HG03571 (cell line): ENCODE measurements at regions not wholly inside any gene's neighbourhood (a gene's known extent, or its start where the extent isn't known, plus 50 kb on each side); places are given as distances from the start of the nearest gene placed in this dataset.
"Not testable (repeated sequence)": the region's sequence is repeated elsewhere in the genome, so short reads cannot be mapped to it uniquely, and the experiment has no call there.

Source experiments
- ATAC-seq: cut with Tn5 transposase; IDR thresholded peaks from one replicate; pipeline ENCODE4 v1.9.1; 2021; ENCODE audit not compliant: unreplicated experiment

DNA sequence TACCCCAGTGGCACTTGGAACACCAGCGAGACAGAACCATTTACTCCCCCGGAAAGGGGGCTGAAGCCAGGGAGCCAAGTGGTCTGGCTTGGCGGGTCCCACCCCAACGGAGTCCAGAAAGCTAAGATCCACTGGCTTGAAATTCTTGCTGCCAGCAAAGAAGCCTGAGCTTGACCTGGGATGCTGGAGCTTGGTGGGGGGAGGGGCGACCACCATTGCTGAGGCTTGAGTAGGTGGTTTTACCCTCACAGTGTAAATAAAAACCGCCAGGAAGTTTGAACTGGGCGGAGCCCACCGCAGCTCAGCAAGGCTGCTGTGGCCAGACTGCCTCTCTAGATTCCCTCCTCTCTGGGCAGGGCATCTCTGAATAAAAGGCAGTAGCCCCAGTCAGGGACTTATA lies 62.8 kb downstream of the RPS24 start:
- not testable (repeated sequence) for ATAC-seq

DNA sequence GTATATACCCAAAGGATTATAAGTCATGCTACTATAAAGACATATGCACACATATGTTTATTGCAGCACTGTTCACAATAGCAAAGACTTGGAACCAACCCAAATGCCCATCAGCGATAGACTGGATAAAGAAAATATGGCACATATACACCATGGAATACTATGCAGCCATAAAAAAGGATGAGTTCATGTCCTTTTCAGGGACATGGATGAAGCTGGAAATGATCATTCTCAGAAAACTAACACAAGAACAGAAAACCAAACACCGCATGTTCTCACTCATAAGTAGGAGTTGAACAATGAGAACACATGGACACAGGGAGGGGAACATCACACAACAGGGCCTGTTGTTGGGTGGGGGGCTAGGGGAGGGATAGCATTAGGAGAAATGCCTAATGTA lies 68.9 kb downstream of the RPS24 start:
- ATAC-seq, result not testable (repeated sequence)

DNA sequence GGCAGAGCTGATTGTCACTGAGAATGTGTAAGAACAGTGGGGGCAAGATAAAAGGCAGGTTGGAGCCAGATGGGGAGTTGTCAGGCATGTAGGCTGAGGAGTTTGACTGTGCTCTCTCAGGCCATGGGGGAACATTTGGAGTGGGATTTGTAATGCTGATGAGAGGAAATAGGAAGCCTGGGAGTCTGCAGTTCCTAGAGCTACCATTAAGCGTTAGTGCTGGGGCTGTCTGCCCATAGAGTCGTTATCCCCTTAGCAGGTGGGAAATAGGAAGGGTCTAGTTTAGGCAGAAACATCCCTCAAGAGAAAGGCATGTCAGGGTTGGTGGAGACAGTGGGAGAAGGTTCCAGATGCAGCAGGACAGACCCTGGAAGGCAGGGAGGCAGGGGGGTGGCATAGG lies 75.5 kb downstream of the RPS24 start:
- ATAC-seq, result no peak

DNA sequence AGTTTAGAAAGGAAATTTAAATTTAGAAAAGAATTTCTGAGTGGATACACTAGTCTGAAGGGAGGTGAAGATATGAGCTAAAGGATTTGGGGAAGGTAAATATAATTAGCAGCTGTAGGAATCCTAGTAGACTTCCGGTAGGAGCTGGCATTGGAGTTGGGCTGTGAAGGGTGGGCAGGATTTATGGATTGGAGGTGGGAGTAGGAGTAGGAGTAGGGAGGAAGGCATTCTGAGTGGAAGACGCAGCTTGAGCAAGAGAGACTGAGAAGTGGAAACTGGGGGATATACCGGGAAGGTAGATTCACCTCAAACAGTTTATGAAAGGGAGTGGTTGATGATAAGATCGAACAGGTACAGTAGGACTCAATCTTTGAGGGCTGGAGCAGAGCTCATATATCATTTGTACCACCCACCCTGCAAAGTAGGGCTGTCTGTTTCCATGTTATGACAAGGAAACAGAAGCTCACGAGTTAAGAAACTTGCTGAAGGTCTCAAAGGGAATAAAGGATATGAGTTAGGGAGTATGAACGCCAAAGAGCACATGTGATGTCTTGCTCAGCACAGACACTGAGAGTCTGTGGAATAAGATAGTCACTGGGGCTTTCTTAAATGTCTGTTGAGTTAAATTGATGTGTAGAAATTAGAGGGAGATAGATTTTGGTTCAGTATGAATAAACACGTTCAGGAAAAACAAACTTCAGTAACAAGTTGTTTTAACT lies 81.6 kb downstream of the RPS24 start:
- no peak for ATAC-seq

DNA sequence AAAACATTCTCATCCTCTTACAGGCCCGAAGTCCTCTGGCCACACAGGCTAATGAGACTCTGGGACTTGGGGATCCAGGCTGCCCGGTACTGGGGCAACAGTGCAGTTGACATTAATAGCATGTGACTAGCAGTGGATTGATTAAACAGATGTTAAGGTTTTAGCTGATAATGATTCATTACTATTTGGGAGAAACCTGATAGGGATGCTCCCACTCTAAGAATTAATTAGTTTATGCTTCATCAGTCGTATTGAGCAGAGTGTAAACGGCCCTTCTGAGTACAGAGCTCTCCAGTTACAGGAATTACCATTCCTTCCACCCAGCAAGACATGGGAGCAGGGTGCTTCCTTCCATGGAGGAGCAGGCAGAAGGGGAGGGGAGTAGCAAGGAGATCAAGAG lies 82.7 kb downstream of the RPS24 start:
- no peak for ATAC-seq

DNA sequence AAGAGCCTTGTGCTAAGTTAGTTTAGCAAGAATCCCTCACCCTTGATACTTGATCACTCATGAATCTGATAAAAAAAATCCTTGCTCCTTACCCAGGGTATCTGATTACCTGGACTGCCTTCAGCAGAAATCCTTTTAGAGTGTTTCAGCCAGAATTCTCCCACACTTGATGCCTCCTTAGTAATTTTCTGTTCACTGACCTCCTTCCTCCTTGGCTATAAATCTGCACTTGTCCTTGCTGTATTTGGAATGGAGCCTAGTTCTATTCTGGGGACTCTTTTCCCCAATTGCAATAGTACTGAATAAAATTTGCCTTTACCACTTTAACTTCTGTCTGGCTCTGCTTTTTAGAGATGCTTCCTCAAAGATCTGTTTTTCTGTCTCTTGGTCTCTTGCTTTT lies 84.9 kb downstream of the RPS24 start:
- no peak for ATAC-seq

DNA sequence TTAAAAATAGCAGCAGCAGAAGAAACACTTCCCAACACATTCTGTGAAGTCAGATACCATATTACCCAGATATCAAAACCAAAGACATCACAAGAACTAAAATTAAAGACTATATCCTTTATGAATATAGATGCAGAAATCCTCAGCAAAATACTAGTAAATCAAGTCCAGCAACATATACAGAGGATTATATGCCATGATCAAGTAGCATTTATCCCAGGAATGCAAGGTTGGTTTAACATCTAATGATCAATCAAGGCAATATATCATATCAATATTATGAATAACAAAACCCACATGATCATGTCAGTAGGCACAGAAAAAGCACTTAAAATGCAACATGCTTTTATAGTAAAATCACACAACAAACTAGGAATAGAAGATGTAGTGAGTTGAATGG lies 88.1 kb downstream of the RPS24 start:
- no peak for ATAC-seq

DNA sequence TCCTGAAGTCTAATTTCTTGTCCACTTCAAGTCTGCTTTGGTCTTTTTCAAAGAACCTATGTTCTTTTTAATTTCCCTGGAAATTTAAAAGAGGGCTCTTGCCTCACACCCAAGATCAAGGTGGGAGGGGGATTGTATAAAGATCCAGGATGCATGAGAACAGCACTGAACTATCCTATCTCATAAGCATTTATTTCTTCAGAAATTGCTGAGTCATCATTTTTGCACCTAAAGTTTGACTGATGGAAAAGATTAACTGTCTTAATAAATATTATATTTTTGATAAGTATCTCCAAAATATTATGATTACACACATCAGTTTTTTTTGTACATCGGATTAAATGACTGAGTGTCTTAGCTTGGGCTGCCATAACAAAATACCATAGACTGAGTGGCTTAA lies 90.5 kb downstream of the RPS24 start:
- no peak for ATAC-seq

DNA sequence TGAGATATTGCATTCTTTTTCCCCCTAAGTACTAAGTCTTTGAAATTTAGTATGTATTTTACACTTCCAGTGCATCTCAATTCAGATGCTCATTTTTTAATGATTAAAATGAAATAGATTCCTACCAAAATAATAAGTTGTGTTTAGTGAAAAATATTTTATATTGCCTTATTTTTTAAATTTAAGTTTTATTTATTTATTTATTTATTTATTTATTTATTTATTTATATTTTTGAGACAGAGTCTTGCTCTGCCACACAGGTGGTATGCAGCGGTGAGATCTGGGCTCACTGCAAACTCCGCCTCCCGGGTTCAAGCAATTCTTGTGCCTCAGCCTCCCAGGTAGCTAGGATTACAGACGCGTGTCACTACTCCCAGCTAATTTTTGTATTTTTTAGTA lies 95.5 kb downstream of the RPS24 start:
- no peak for ATAC-seq

DNA sequence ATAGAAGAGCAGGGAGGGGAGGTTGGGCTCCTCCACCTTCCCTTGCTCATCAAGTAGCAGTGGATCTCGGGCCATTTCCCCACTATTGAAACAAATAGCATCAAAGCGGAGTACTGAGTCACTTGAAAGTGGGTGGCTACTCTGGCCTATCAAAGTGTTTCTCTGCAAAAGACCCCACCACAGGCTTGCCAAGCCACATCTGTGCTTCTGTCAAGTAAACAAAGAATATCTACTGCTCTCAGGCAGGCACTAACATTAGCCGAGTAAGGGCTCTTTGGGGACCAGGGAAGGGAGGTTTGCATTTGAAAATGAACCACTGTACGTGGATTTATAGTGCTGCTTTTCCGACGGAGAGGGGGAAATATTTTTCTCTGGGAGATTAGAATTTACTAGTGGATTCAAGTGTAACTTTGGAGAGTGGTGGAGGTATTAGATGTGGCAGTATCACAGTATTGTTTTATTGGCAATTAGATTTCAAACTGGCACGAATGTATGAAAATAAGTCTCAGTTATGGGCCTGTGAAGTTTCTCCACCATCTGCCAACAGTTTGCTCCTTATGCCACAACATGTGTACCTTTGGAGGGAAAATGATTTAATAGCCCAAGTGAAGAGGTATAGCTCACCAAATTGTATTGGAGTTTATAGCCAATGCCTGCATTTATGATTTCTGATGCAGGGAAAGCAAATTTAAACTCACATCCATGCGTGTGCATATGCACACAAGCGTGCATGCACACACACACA lies 97.5 kb downstream of the RPS24 start:
- ATAC-seq, result no peak

DNA sequence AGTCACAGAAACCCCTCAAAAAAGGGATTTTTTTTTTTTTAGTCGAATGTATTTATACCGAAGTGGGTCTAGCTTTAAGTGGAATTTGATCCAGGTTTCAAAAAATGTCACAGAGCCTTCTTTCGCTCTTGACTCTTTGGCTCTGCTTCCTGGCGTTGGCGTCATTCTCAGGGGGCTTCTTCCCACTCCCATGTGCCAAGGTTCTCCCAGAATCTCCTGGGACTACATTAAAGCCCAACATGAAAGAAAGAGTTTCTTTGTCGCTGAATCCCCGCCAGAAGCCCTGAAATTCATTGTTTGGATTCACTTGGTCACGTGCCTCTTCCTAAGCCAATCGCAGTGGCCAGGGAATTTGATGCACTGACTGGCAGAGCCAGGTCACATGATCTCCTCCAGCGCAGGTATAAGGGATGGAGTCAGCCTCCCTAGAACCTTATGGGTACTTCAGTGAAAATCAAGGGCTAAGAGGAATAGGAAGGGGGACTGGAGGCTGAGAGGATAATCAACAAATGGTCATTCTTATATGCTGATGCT lies 101.2 kb downstream of the RPS24 start:
- ATAC-seq, result no peak

DNA sequence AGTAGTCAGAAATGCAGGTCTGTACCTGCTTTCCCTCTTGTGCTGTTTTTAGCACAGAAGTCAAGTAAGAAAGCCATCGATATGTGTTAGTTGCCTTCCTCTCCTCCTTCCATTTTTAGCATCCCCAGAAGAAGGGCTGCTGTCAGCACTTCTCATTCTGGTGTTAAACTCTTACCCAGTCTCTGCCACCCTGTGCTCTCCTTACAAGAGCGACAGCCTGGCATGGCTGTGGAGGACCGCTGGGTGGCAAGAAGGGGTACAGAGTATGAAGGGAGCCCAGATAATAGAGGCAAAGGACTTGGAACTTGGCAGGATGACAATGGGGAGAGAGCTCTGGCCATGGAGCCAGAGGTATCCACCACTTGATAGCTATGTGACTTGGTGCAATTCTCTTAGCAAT lies 103.5 kb downstream of the RPS24 start:
- ATAC-seq, result no peak

DNA sequence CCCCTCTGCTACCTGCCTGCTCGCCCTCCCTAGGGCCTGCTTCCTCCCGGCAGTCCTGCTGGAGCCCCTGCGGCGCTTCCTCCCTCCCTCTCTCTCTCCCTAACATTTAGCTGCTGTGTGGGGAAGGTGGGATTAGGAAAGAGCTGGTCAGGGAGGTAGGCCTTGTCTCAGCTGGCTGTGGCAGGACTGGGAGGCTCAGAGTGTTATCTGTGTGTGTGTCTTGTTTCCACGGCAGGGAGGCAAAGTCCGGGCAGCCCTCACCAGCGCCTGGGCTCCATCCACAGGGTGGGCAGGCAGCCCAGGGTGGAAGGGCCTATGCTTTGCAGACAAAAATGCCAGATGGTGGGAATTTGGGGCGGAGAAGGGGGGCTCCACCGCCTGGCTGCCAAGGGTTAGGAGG lies 105.7 kb downstream of the RPS24 start:
- ATAC-seq, result no peak

DNA sequence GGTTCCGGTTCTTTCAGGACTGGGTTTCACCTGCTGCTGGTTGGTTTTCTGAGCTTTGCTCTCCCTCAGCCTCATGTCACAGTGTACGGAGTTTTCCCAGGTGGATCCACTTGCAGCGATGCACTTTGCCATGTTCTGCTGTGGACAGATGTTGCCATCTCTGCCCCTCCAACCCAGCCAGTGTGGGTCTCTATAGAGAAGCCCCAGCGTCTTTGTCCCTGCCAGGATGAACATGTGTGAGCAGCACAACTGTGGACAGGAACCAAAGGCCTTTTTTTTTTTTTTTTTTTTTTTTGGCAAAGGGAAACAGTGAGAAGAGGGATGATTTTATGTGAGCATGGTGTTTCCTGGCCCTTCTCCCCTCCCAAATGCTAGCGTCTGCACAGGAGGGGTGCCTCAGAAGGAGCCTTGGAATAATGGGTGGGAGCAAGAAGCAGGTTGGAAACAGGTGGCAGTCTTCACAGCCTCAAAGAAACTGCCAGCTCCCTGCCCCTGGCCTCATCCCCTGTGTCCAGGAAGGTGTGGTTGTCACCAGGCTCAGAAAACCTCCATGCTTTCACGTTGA lies 106.5 kb downstream of the RPS24 start:
- no peak for ATAC-seq

DNA sequence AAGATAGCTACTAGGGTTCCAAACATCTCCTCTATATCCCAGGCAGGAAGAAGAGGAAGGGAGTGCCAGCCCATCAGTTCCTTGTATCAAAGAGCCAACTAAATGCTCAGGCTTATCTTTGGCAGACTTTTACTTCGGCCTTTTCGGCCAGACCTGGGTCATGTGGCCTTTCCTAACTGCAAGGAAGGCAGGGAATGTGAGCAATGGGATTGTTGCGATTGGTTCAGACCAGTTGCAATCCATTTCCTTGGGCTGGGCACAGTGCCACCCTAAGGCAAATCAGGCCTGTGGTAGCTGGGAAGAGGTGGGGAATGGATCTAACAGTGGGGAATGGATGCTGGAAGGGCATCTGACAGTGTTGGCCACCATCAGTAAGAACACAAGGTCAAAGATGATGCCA lies 109.9 kb downstream of the RPS24 start:
- ATAC-seq, result no peak

DNA sequence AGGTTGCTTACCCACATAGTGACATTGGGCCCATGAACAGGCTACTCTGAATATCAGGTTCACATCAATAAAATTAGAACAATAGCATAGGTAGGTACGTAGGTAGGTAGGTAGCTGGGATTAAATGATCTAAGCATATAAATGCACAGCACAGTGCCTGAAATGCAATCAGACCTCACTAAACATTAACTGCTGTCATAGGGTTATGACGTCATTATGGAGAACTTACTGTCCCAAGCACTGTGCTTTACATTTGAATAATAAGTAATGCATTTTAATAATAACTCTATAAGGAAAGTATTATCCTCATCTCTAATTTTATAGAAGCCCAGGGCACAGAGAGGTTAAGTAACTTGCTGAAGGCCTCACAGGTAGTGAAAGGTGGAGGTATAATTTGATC lies 112.5 kb downstream of the RPS24 start:
- no peak for ATAC-seq

DNA sequence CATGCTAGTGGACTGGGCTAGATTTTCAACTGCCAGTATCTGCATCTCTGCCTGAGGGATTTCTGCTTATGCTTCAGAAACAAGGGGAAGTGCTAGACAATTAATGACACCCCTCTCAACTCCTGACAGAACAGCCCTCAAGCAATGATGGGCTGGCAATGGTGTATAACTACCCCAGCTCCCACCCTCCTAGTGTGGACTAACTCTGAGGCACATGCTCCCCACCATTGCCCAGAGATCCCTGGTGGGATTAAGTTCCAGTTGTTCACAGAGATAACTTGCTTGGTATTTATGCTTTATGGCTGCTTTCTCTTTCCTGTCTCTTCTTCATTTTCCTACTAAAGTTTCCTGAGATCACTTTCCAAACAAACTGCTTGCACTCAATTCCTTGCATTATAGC lies 113.5 kb downstream of the RPS24 start:
- ATAC-seq, result no peak

DNA sequence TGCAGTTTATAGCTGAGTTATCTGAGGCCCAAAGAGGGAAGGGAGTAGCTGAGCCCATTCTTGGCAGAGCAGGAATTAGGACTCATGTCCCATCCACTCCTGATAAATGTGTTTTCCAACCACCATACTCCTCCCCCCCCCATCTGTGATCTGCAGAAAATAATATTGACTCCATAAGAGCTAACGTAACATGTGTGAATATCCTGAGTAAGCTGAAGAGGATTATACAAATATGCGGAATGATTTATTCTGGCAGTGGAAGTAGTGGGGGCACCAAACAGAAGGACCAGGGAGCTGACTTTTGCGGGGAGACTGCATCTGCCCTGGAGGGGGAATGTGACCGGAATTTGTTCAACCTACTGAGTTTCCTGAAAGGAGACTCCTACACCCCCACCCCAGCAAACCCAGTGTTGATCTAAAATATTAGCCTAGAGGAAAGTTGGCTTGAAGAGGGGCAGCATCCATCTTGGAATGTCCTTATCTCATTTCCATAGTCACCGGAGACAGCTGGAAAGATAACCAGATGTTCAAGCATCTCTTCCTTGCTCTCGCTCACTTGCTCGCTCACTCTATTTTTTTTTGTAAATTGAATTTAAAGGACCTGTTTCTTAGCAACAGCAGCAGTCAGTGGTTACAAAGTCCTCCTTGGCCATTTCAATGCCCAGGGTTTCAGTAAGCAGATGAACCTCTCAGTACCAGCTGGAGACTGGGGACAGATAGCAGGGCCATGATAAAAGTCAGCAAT lies 114.7 kb downstream of the RPS24 start:
- no peak for ATAC-seq

DNA sequence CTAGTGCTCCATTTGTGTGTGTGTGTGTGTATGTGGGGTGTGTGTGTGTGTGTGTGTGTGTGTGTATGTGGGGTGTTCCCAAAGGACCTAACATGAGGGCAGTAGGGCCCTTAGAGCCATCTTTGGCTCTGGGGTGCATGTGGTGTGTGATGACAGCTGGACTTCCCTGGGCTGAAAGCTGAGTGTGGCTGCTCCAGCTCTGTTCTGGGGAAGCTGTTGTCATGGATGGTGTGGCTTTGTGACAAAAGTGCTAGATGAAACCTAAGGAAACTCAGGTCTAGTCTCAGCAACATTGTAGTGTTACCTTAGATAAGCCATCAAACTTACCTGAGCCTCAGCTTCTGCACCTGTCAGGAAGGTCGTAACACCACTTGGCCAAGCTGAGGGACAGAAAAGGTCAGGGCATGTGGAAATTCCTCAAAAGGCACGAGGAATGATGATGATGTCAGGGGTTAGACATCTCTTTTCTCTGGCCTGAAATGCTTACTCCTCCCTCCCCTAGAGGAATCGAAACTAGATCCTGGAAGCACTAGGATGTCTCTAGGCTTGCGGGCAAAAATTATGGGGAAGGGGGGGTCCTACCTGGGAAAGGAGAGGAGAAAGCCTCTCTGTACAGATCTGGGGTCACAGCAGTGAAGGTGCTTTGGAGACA lies 115.4 kb downstream of the RPS24 start:
- no peak for ATAC-seq

DNA sequence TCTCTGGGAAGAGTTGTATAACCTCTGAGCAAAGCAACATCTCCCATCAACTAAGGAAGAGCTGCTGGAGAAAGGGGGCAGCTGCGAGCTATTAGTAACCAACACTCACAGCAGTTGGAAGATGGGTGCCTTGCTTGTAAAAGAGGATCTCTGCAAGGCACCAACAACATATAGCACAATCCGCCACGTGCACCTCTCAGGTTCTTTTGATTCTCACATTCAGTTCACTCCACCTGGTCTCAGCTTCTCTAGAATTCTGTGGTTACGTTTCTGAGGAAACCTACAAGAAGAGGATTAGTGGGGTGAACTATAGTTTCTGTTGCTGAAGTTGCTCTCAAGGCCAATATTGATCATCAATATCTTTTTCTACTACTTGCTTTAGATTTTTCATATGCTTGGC lies 117.1 kb downstream of the RPS24 start:
- no peak for ATAC-seq

DNA sequence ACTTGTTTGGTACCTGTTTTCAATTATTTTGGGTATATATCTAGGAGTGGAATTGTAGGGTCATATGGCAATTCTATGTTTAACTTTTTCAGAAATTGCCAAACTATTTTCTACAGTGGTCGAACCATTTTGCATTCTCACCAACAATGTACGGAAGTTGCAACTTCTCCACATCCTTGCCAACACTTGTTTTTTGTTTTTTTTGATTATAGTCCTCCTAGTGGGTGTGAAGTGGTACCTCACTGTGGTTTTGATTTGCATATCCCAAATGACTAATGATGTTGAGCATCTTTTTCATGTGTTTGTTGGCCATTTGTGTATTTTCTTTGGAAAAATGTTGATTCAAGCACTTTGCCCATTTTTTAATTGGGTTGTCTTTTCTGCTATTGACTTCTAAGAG lies 122.1 kb downstream of the RPS24 start:
- ATAC-seq, result no peak
